ENCODE measurements at regions not wholly inside any gene's neighbourhood (a gene's known extent, or its start where the extent isn't known, plus 50 kb on each side); places are given as distances from the start of the nearest gene placed in this dataset.
"Not testable (repeated sequence)": the region's sequence is repeated elsewhere in the genome, so short reads cannot be mapped to it uniquely, and the experiment has no call there.

DNA sequence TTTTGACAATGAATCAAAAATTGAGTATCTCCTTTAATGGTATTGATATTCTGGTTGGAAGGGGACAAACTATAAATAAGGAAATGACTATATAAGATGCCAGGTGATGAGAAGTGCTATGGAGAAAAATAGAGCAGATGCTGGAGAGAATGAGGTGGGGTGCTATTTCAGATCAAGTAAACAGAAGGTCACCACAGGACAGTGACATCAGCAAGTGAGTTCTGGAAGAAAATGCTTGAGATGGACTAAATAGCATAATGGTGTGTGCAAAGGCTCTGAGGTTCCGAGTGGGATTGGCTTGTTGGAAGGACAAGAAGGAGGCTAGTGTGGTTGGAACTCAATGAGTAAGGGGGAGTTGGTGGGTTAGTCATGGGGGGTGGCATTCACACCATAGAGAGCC lies 157.5 kb upstream of the SGCD start:
- DNase-seq: no peak

GRCh38 chr5:156170351-156170961 lies 156.5 kb upstream of the SGCD start:
- DNase-seq: no peak

DNA sequence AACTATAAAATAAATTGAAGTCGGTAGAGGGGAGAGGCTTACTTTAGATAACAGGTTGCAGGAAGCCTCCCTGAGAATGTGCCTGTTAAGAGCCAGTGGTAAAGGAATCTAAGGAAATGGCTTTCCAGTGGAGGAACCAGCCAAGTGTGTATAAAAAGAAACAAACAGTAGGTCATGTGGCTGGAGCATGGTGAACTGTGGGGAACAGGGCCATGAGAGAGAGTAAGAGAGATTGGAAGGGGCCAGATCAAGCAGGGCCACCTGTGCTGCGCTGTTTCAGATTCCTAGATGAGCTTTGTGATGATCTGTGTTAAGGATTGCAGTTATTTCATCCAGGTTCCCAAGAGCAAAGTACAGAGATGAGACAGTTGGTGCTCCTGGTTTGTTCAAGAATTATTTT lies 152.7 kb upstream of the SGCD start:
- no peak for DNase-seq

GRCh38 chr5:156178117-156178516 lies 148.8 kb upstream of the SGCD start:
- DNase-seq: no peak

DNA sequence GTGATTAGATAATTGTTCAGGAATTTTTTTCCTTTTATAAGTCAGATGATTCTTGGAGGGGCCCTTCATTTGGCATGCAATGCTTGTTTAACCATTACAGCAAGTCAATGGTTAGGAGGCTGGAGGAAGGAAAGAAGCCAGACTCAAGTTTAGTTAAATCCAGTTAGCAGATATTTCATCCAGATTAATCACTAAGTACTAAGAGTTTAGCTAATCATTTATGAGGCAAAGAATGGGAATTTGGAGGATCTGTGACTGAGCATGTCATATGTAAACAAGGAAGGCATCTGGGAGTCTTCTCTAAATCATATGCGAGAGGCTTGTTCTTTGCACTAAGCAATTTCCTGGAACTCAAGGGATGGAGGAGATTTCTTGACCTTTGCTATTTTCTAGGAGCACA lies 145.3 kb upstream of the SGCD start:
- no peak for DNase-seq

- DNase-seq: no peak
These were observed 144.6 kb upstream of the SGCD start for GRCh38 chr5:156182174-156182967.

GRCh38 chr5:156186760-156187159 lies 140.2 kb upstream of the SGCD start:
- no peak for DNase-seq

DNA sequence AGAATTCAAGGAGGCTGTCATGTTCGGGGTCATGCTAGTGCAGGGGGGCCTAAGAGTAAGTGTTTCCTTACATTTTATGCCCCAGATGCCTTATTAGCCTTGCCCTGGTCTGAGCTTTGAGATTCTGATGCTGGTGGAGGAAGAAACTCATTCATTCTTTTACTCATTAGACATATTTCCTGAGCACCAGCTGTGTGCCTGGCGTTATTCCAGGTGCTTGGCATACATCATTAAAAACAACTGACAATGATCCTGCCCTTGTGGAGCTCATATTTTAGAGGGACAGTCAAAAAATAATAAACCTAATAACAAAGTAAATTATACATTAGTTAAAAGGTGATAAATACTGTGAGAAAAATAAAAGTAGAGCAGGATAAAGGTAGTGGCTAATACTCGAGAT lies 138.9 kb upstream of the SGCD start:
- no peak for DNase-seq

GRCh38 chr5:156189628-156190027 lies 137.3 kb upstream of the SGCD start:
- DNase-seq: no peak

- DNase-seq: no peak
These were observed 135.4 kb upstream of the SGCD start for GRCh38 chr5:156191547-156191946.

GRCh38 chr5:156197042-156197635 lies 129.8 kb upstream of the SGCD start:
- DNase-seq: no peak

DNA sequence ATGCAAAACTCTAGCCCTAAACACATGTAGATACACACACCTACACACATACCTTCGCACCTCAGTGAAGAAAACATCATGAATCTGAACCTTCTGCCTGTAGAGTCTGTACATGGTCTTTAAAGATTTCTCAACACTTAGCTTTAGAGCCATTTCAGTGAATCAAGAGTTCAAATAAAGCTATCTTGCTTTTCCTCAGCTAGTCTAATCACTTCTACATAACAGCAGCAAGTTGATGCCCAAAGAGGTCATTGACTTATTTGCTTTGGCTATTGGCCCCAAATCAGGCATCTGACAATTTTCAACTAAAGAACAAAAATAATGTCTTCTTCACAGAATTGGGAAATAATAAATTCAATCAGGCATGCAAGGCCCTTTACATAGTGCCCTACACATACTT lies 127.9 kb upstream of the SGCD start:
- DNase-seq: no peak

DNA sequence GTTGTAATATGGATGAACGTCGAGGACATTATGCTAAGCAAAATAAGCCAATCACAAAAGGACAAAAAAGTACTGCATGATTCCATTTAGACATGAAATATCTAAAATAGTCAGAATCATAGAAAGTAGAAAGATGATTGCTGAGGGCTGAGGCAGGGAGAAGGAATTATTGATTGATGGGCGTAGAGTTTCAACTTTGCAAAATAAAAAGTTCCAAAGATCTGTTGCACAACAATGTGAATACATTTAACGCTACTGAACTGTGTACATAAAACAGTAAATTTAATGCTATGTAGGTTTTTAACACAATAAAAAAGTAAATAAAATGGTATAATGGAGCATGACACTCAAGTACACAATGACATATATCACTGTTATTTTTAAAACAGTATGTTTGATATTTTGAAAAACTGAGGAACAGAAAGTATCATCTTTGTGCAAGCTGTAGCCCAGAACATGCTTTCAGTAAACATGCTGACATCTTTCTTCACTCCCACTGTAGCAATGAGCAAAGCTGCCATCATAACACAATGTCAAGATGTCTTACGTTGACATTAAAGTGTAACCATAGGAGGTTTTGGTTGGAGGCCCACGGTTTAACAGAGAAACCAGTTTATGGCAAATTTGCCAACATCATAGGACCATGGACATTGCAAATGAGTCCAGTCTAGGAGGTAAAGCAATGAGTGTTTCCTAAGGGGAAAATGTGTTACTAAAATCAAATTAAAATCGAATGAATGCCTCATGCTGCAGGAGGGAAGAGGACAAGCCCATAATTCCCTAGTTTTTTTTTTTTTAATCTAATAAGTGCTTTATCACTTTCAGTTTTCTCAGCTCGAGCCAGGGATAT lies 125.8 kb upstream of the SGCD start:
- DNase-seq: no peak

GRCh38 chr5:156201788-156202403 lies 125.1 kb upstream of the SGCD start:
- no peak for DNase-seq

DNA sequence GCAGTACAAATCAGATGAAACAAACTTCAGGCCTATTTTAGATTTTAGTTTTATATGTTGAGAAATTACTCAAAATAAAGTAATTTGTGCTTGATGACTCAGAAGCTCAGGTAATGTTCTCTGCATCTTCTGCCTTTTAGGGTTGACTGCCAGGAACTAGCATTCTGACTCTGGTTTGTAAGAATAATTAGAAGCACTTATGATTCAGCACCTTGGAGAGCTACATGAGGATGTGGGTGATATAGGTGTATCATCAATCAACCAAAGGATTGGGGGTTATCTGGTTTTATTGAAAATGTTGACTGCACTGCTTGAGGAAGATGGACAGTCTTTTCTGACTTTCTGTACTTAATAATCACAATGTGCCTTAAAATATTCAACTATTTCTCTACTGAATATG lies 118.7 kb upstream of the SGCD start:
- DNase-seq: no peak

GRCh38 chr5:156218367-156219158 lies 108.4 kb upstream of the SGCD start:
- no peak for DNase-seq

DNA sequence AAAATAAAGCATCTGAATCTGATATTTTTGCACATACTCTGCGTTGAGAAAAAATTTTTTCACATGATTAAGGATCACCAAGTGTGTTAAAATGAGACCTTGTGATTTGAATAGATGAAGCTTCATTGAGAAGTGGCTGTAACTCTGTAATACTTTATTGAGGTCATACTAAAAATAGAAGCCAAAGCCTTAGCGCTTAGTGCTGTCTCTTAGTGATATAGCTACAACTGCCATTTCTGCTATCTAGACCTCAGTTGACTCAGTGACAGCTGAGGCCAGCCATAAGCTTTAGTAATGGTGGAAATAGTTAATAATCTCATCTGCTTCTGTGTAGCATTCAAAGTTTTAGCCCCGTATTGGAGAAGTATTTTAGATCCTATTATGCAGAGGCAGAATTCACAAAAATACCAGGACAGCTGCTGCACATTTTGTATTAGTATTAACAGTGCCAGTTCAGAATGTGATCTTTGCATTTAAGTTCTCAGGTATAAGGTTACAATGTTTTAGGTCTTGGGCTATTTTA lies 107.4 kb upstream of the SGCD start:
- DNase-seq: no peak

DNA sequence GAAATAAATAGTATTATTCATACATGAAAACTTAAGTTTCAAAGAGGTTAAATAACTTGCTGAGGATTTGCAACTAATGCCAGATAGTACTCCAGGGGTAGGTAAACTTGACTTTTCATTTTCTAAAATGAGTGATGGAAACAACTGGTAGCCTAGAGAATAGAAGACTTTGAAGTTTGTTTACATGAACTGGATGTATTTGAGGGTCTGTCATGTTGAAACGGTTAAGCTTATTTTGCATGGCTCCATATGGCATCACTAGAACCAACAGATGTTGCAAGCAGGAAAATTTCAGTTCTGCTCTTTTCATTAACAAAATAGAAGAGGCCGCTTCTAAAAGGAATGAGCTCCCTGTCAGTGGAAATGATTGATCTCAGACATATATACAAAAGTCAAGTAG lies 105.1 kb upstream of the SGCD start:
- DNase-seq: no peak

DNA sequence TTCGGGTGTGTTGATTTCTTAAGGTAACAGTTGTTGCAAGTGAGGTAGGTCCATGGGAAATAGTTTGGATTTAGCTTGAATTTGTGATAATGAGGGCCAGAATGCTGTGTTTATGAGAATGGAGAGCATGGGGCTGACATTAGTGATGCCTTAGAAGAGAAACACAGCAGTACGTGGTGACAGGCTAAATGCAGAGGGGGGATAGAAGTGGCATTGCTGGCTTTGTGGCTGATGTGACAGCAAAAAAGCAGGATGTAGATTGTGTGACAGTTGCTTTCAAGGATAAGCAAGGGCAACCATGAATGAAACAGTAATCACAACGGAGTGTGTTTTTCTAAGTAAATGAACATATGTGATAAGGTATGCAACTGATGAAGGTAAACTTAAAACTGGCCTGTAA lies 103.4 kb upstream of the SGCD start:
- no peak for DNase-seq

DNA sequence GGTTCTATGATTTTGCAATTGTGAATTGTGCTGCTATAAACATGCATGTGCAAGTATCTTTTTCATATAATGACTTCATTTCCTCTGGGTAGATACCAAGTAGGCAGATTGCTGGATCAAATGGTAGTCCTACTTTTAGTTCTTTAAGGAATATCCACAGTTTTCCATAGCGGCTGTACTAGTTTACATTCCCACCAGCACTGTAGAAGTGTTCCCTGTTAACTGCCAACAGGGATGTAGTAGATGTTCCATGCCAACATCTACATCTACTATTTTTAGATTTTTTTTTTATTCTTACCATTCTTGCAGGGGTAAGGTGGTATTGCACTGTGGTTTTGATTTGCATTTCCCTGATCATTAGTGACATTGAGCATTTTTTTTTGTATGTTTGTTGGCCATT lies 100.5 kb upstream of the SGCD start:
- not testable (repeated sequence) for DNase-seq

GRCh38 chr5:156230887-156231286 lies 96.1 kb upstream of the SGCD start:
- DNase-seq: no peak
